ENCODE measurements at regions not wholly inside any gene's neighbourhood (a gene's known extent, or its start where the extent isn't known, plus 50 kb on each side); places are given as distances from the start of the nearest gene placed in this dataset.

- Histone ChIP-seq H3K79me2 (ENCODE audit: insufficient read depth, low read length) (no peaks in the 10 kb centered on the region), H3K23ac (ENCODE audit: insufficient read length, low read depth, low read length) (no peak overlapping the region), H4K5ac (ENCODE audit: insufficient read length, low read depth, low read length) (no peak overlapping the region), H3K9me3 (ENCODE audit: control insufficient read depth, low read depth, low read length) (peaks cover 6% of the 10 kb centered on the region), H2BK120ac (ENCODE audit: low read depth, low read length, poor library complexity, severe bottlenecking) (no peak overlapping the region), H3K9ac (ENCODE audit: extremely low read depth, insufficient read length, low read length) (no peak overlapping the region), H2BK12ac (ENCODE audit: insufficient read length, low read depth, low read length) (no peak overlapping the region), H3K18ac (ENCODE audit: insufficient read length, low read depth, low read length) (no peak overlapping the region), H3K27me3 (ENCODE audit: insufficient read depth, low read length) (no peaks in the 10 kb centered on the region), H3K23me2 (ENCODE audit: insufficient read length, low read depth, low read length, poor library complexity, severe bottlenecking) (no peaks in the 10 kb centered on the region), H3K79me1 (ENCODE audit: insufficient read depth, low read depth, low read length, poor library complexity, severe bottlenecking) (no peaks in the 10 kb centered on the region), H4K91ac (ENCODE audit: insufficient read length, low read depth, low read length) (no peak overlapping the region), H3K27ac (ENCODE audit: insufficient read length, low read depth, low read length) (no peak overlapping the region), H3K4me1 (ENCODE audit: insufficient read depth, low read length) (no peaks in the 10 kb centered on the region), H3K4me2 (ENCODE audit: insufficient read depth, insufficient read length, low read length) (no peak overlapping the region), H2AK5ac (ENCODE audit: insufficient read length, low read length) (no peak overlapping the region), H4K8ac (replicated peaks; ENCODE audit: insufficient read length, low read depth, low read length) (no peak overlapping the region), H3K14ac (ENCODE audit: insufficient read depth, low read length) (no peak overlapping the region), H4K20me1 (ENCODE audit: control insufficient read depth, insufficient read depth, insufficient read length) (no peaks in the 10 kb centered on the region), H2BK20ac (ENCODE audit: low read depth, low read length, poor library complexity, severe bottlenecking) (no peak overlapping the region), H3T11ph (ENCODE audit: low read length) (no peak overlapping the region), H2BK15ac (ENCODE audit: low read depth, low read length) (no peak overlapping the region), H2BK5ac (ENCODE audit: insufficient read length, low read length) (no peak overlapping the region), H3K4ac (ENCODE audit: low read depth, low read length) (no peak overlapping the region), H3K56ac (ENCODE audit: insufficient read length, low read depth, low read length) (no peak overlapping the region), H2AFZ (ENCODE audit: low read length) (no peak overlapping the region)
- H3K27ac Mint-ChIP-seq, result no peak overlapping the region
- H3K36me3 Mint-ChIP-seq (ENCODE audit: insufficient read depth in 1 of 3, low read depth in 3 of 3), result peaks cover 4 to 9% (median 5%) of the 10 kb centered on the region in 3 experiments; a peak in 4 of 7 replicates
- no peaks in the 10 kb centered on the region for H3K4me1 Mint-ChIP-seq
- H3K4me3 Mint-ChIP-seq, result no peak overlapping the region
- TF ChIP-seq, protein P1, sequence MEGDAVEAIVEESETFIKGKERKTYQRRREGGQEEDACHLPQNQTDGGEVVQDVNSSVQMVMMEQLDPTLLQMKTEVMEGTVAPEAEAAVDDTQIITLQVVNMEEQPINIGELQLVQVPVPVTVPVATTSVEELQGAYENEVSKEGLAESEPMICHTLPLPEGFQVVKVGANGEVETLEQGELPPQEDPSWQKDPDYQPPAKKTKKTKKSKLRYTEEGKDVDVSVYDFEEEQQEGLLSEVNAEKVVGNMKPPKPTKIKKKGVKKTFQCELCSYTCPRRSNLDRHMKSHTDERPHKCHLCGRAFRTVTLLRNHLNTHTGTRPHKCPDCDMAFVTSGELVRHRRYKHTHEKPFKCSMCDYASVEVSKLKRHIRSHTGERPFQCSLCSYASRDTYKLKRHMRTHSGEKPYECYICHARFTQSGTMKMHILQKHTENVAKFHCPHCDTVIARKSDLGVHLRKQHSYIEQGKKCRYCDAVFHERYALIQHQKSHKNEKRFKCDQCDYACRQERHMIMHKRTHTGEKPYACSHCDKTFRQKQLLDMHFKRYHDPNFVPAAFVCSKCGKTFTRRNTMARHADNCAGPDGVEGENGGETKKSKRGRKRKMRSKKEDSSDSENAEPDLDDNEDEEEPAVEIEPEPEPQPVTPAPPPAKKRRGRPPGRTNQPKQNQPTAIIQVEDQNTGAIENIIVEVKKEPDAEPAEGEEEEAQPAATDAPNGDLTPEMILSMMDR (conservative IDR thresholded peaks at IDR 0.05), result no peak
- peaks cover 62 to 82% of the 10 kb centered on the region in 2 experiments for H3K9me3 Mint-ChIP-seq
- WGBS (ENCODE audit: extremely low coverage, insufficient read length, low lambda C conversion rate), result no CpG with 5 or more reads among the region's 50 CpGs
- no peaks in the 10 kb centered on the region; the same call in 1 of the 2 replicates for H3K27me3 Mint-ChIP-seq (ENCODE audit: low read depth)
- no peak for DNase-seq
Observed at GRCh38 chr12:34348836-34349672, 326.8 kb downstream of the ALG10 start.

Data from H9 (cell line).